Liver (tissue), 3 donors: ENCODE measurements at regions not wholly inside any gene's neighbourhood (a gene's known extent, or its start where the extent isn't known, plus 50 kb on each side); places are given as distances from the start of the nearest gene placed in this dataset.

ENCODE experiments used
- ATF3 ChIP-seq: IDR thresholded peaks from 2 replicates; pipeline ENCODE4 v1.6.1; 2016; ENCODE audit warnings: antibody characterized with exemption
- CTCF ChIP-seq: fragments of 150-350 bp; IDR thresholded peaks from 2 replicates; pipeline ENCODE4 v1.5.1; 2017; ENCODE audit warnings: improper control_type of control experiment, low read depth, low read length; ENCODE audit not compliant: missing input control
- EGR1 ChIP-seq, 2 donors: IDR thresholded peaks; 2 replicates each; pipeline ENCODE4 v1.6.1; 2016 to 2018; ENCODE audit warnings: antibody characterized with exemption in 2 of 2, low read depth in 2 of 2
- FOXA1 ChIP-seq: IDR thresholded peaks from 2 replicates; pipeline ENCODE4 v1.6.1; 2016; ENCODE audit warnings: antibody characterized with exemption
- GABPA ChIP-seq, 2 donors: IDR thresholded peaks in 1 of 2; conservative IDR thresholded peaks in 1 of 2; 2 replicates each; pipeline ENCODE4 v1.6.1; 2016; ENCODE audit warnings: antibody characterized with exemption in 2 of 2, mild to moderate bottlenecking in 1 of 2, moderate library complexity in 1 of 2
- HNF4G ChIP-seq: IDR thresholded peaks from 2 replicates; pipeline ENCODE4 v1.6.1; 2016; ENCODE audit warnings: antibody characterized with exemption
- JUND ChIP-seq, 2 donors: IDR thresholded peaks; 2 replicates each; pipeline ENCODE4 v1.6.1; 2016; ENCODE audit warnings: antibody characterized with exemption in 2 of 2
- MAX ChIP-seq: IDR thresholded peaks from 2 replicates; pipeline ENCODE4 v1.6.1; 2016; ENCODE audit warnings: antibody characterized with exemption
- RAD21 ChIP-seq, 2 donors: IDR thresholded peaks; 2 replicates each; pipeline ENCODE4 v1.6.1; 2016; ENCODE audit warnings: antibody characterized with exemption in 2 of 2, mild to moderate bottlenecking in 2 of 2
- REST ChIP-seq: IDR thresholded peaks from 2 replicates; pipeline ENCODE4 v1.6.1; 2016; ENCODE audit warnings: antibody characterized with exemption, mild to moderate bottlenecking
- RXRA ChIP-seq, 2 donors: IDR thresholded peaks; 2 replicates each; pipeline ENCODE4 v1.6.1; 2017 to 2018; ENCODE audit warnings: antibody characterized with exemption in 2 of 2, mild to moderate bottlenecking in 1 of 2
- SP1 ChIP-seq: IDR thresholded peaks from 2 replicates; pipeline ENCODE4 v1.6.1; 2018; ENCODE audit warnings: antibody characterized with exemption, mild to moderate bottlenecking
- TAF1 ChIP-seq: conservative IDR thresholded peaks from 2 replicates; pipeline ENCODE4 v1.6.1; 2016; ENCODE audit warnings: antibody characterized with exemption, mild to moderate bottlenecking
- YY1 ChIP-seq: IDR thresholded peaks from 2 replicates; pipeline ENCODE4 v1.6.1; 2016; ENCODE audit warnings: antibody characterized with exemption, mild to moderate bottlenecking
- donor health status: healthy.
- donor health status: healthy.

- no peak for TF ChIP-seq CTCF
- TF ChIP-seq RAD21 (IDR thresholded peaks at IDR 0.05), result no peak
- no peak for TF ChIP-seq REST
- TF ChIP-seq FOXA1, result no peak
- TF ChIP-seq MAX, result no peak
- no peak for TF ChIP-seq JUND (IDR thresholded peaks at IDR 0.05)
- TF ChIP-seq ATF3, result no peak
- TF ChIP-seq EGR1 (IDR thresholded peaks at IDR 0.05; ENCODE audit: low read depth in 2 of 2), result no peak
- no peak for TF ChIP-seq YY1
- TF ChIP-seq GABPA (IDR thresholded peaks at IDR 0.05 in 1 of 2, conservative IDR thresholded peaks at IDR 0.05 in 1 of 2), result no peak
- TF ChIP-seq SP1, result no peak
- TF ChIP-seq HNF4G, result no peak
- no peak for TF ChIP-seq TAF1
- no peak for TF ChIP-seq RXRA (IDR thresholded peaks at IDR 0.05)
Observed at GRCh38 chr18:70417847-70418246, 129.0 kb downstream of the SOCS6 start.
